ENCODE measurements at regions not wholly inside any gene's neighbourhood (a gene's known extent, or its start where the extent isn't known, plus 50 kb on each side); places are given as distances from the start of the nearest gene placed in this dataset.

- TF ChIP-seq POLR2AphosphoS5 (IDR thresholded peaks at IDR 0.05; ENCODE audit: low read depth) (no peak), STAT1 (IDR thresholded peaks at IDR 0.05; ENCODE audit: unreplicated experiment) (no peak), ETS1 (IDR thresholded peaks at IDR 0.05) (no peak), EZH2phosphoT487 (IDR thresholded peaks at IDR 0.05; ENCODE audit: unreplicated experiment) (no peak), ZNF462 (CRISPR knock-in tag; IDR thresholded peaks at IDR 0.05) (no peak), ZNF114 (CRISPR knock-in tag; IDR thresholded peaks at IDR 0.05) (no peak), EZH2 (IDR thresholded peaks at IDR 0.05; ENCODE audit: low read depth, unreplicated experiment) (no peak), CREB1 (CRISPR knock-in tag; IDR thresholded peaks at IDR 0.05; ENCODE audit: low read depth) (no peak), JUNB (IDR thresholded peaks at IDR 0.05; ENCODE audit: unreplicated experiment) (no peak), REST (IDR thresholded peaks at IDR 0.05; ENCODE audit: unreplicated experiment) (no peak), ZNF331 (CRISPR knock-in tag; IDR thresholded peaks at IDR 0.05; ENCODE audit: low read depth) (no peak), CTCF (conservative IDR thresholded peaks at IDR 0.05; ENCODE audit: low read depth in 2 of 2) (no peak), NANOG (IDR thresholded peaks at IDR 0.05; ENCODE audit: borderline replicate concordance) (no peak)
- ATAC-seq, result no peak
- no peaks in the 10 kb centered on the region for H3K4me1 ChIP-seq (ENCODE audit: insufficient read depth)
- H2AFZ ChIP-seq, result no peak overlapping the region
- H4K20me1 ChIP-seq (replicated peaks; ENCODE audit: insufficient read depth), result no peaks in the 10 kb centered on the region
- H3K9me3 Mint-ChIP-seq, result peaks cover 18% of the 10 kb centered on the region
- H3K4me3 ChIP-seq, result no peak overlapping the region
- 0 out of 2 replicates have a peak, but pooled peaks cover 7% of the 10 kb centered on the region for H3K9me2 ChIP-seq (ENCODE audit: insufficient read depth)
- no peaks in the 10 kb centered on the region for H3K27me3 ChIP-seq (ENCODE audit: insufficient read depth)
- H3K4me1 Mint-ChIP-seq, result no peaks in the 10 kb centered on the region; the same call in 2 of the 3 replicates
- H3K4me2 ChIP-seq, result no peak overlapping the region
- no peak overlapping the region for H3K27ac Mint-ChIP-seq
- no peak overlapping the region for H3K27ac ChIP-seq (ENCODE audit: low read depth)
- H3K79me2 ChIP-seq (replicated peaks; ENCODE audit: insufficient read depth), result no peaks in the 10 kb centered on the region
- H3K36me3 ChIP-seq (ENCODE audit: insufficient read depth), result no peaks in the 10 kb centered on the region
- no peaks in the 10 kb centered on the region for H3K27me3 Mint-ChIP-seq (ENCODE audit: insufficient read depth, low read depth, poor library complexity)
- H3K36me3 Mint-ChIP-seq (ENCODE audit: low read depth), result peaks cover 11% of the 10 kb centered on the region; the same call in 2 of the 3 replicates
- no peaks in the 10 kb centered on the region for H3F3A ChIP-seq (replicated peaks; ENCODE audit: low read depth)
- no peak overlapping the region for H3K4me3 Mint-ChIP-seq
- DNase-seq (ENCODE audit: low spot score), result no peak
Observed at GRCh38 chr20:7159903-7160302, 392.4 kb downstream of the BMP2 start.

Measured in GM23338 (cell line).